M059J (cell line): ENCODE measurements at regions not wholly inside any gene's neighbourhood (a gene's known extent, or its start where the extent isn't known, plus 50 kb on each side); places are given as distances from the start of the nearest gene placed in this dataset.

ENCODE experiments used
- DNase-seq: peaks from one replicate; pipeline ENCODE4 v3.0.0-alpha.2; 2012; ENCODE audit warnings: low read depth

GRCh38 chr22:27558658-27559371 lies 242.7 kb downstream of the MN1 start:
- DNase-seq, result no peak

- no peak for DNase-seq
Measured at GRCh38 chr22:27560781-27561180, 240.8 kb downstream of the MN1 start.

- DNase-seq, result no peak
Measured at GRCh38 chr22:27561286-27561904, 240.2 kb downstream of the MN1 start.

GRCh38 chr22:27564806-27565205 lies 236.8 kb downstream of the MN1 start:
- DNase-seq, result peak; percentile 8

- no peak for DNase-seq
Measured at GRCh38 chr22:27566602-27567001, 235.0 kb downstream of the MN1 start.

- DNase-seq, result no peak
Measured at GRCh38 chr22:27568265-27568664, 233.3 kb downstream of the MN1 start.

- no peak for DNase-seq
Measured at GRCh38 chr22:27571463-27572277, 229.9 kb downstream of the MN1 start.

GRCh38 chr22:27572278-27572666 lies 229.3 kb downstream of the MN1 start:
- DNase-seq, result no peak

- DNase-seq, result no peak
Measured at GRCh38 chr22:27573280-27574001, 228.1 kb downstream of the MN1 start.

GRCh38 chr22:27574002-27574366 lies 227.6 kb downstream of the MN1 start:
- DNase-seq, result no peak

- DNase-seq, result no peak
Measured at GRCh38 chr22:27574651-27575050, 226.9 kb downstream of the MN1 start.

GRCh38 chr22:27575348-27575747 lies 226.2 kb downstream of the MN1 start:
- no peak for DNase-seq

GRCh38 chr22:27576413-27576812 lies 225.1 kb downstream of the MN1 start:
- no peak for DNase-seq

- no peak for DNase-seq
Measured at GRCh38 chr22:27576815-27577573, 224.6 kb downstream of the MN1 start.

GRCh38 chr22:27577574-27577969 lies 224.0 kb downstream of the MN1 start:
- no peak for DNase-seq

- no peak for DNase-seq
Measured at GRCh38 chr22:27578937-27579617, 222.5 kb downstream of the MN1 start.

GRCh38 chr22:27580311-27580897 lies 221.2 kb downstream of the MN1 start:
- DNase-seq, result peak; percentile 47

GRCh38 chr22:27581236-27581635 lies 220.3 kb downstream of the MN1 start:
- DNase-seq, result no peak

GRCh38 chr22:27581688-27582087 lies 219.9 kb downstream of the MN1 start:
- no peak for DNase-seq

GRCh38 chr22:27583856-27584255 lies 217.7 kb downstream of the MN1 start:
- DNase-seq, result no peak

- DNase-seq, result peak; percentile 5
Measured at GRCh38 chr22:27585141-27585540, 216.4 kb downstream of the MN1 start.
